Upper lobe of right lung (tissue), 1 donor: ENCODE measurements at regions not wholly inside any gene's neighbourhood (a gene's known extent, or its start where the extent isn't known, plus 50 kb on each side); places are given as distances from the start of the nearest gene placed in this dataset.

Experiments used
- ATAC-seq: fragments of 200-7000 bp; cut with Tn5 transposase; one replicate; pipeline ENCODE4 v1.9.1; 2020; ENCODE audit warnings: mild to moderate bottlenecking, moderate library complexity
- DNase-seq: peaks from one replicate; pipeline ENCODE4 v3.0.0-alpha.2; 2020
- H3K27ac ChIP-seq: fragments of 200-600 bp; one replicate; pipeline ENCODE4 v1.8.0; 2022
- H3K27me3 ChIP-seq: fragments of 200-600 bp; one replicate; pipeline ENCODE4 v1.8.0; 2022; ENCODE audit warnings: mild to moderate bottlenecking
- H3K36me3 ChIP-seq: fragments of 200-600 bp; one replicate; pipeline ENCODE4 v1.8.0; 2022
- H3K4me1 ChIP-seq: fragments of 200-600 bp; one replicate; pipeline ENCODE4 v1.8.0; 2022
- H3K4me3 ChIP-seq: fragments of 200-600 bp; one replicate; pipeline ENCODE4 v1.8.0; 2022; ENCODE audit warnings: mild to moderate bottlenecking
- H3K9me3 ChIP-seq: fragments of 200-600 bp; one replicate; pipeline ENCODE4 v1.8.0; 2022
- CTCF ChIP-seq: fragments of 200-600 bp; IDR thresholded peaks from one replicate; pipeline ENCODE4 v1.8.0; 2022; ENCODE audit warnings: antibody characterized with exemption
- intact Hi-C: fragments of 100-400 bp; cut with DNase I; formaldehyde crosslinking; loops from one replicate; pipeline ENCODE4 v1.11.0; 2022
- donor health status: DM: no; HTN: yes; CAD: no; lungs with severe emphysema.

DNA sequence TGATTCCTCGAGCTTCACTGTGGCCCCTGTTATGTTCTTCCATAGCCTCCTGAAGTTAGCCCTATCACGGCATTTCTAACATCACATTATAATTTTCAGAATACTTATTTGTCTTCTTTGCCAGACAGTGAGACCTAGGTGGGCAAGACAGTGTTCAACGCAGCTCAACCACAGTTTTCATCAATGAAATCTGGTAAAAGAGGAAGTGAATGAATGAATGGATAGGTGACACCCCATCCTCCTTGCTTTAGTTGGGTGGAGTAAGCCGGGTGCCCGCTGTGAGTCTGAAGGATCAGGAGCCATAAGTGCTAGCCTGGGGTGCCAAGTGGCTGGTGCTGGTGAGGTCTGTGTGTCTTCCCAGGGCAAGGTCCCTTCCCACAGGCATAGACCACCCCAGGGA is 60.2 kb upstream of the MTNR1B start:
- Histone ChIP-seq H3K4me3 (no peak overlapping the region), H3K4me1 (no peaks in the 10 kb centered on the region), H3K9me3 (no peaks in the 10 kb centered on the region), H3K27ac (no peak overlapping the region), H3K27me3 (no peaks in the 10 kb centered on the region), H3K36me3 (no peaks in the 10 kb centered on the region)
- no peak for TF ChIP-seq CTCF
- intact Hi-C loops: no loop called here
- no peak for ATAC-seq
- no peak for DNase-seq

GRCh38 chr11:92911478-92911877 is 58.0 kb upstream of the MTNR1B start:
- H3K4me1 ChIP-seq: no peaks in the 10 kb centered on the region
- no peak overlapping the region for H3K27ac ChIP-seq
- intact Hi-C loops: no loop called here
- no peaks in the 10 kb centered on the region for H3K27me3 ChIP-seq
- DNase-seq (no peak), ATAC-seq (no peak)
- no peaks in the 10 kb centered on the region for H3K36me3 ChIP-seq
- H3K4me3 ChIP-seq: no peak overlapping the region
- TF ChIP-seq CTCF: no peak
- no peaks in the 10 kb centered on the region for H3K9me3 ChIP-seq

DNA sequence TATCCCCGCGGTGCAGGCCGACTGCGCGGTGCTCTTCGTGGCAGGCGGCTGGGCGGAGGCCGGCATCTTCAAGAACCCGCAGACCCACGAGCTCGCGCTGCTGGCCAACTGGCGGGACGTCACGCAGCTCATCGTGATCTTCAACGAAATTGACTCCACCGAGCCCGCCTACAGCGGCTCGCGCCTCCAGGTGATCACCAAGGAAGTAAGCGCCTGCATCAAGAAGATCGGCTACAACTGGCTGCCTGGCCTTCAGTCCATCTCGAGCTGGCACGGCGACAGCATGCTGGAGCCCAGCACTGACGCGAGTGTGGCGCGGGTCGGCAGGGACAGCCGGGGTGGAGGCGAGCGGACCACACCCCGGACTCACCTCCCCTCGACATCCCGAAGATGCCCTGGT is 53.9 kb upstream of the MTNR1B start:
- no peak for TF ChIP-seq CTCF
- Histone ChIP-seq H3K27ac (no peak overlapping the region), H3K4me3 (no peak overlapping the region), H3K4me1 (no peaks in the 10 kb centered on the region), H3K36me3 (no peaks in the 10 kb centered on the region), H3K27me3 (no peaks in the 10 kb centered on the region), H3K9me3 (no peaks in the 10 kb centered on the region)
- DNase-seq (no peak), ATAC-seq (no peak)
- intact Hi-C loops: no loop called here

GRCh38 chr11:92916299-92916698 is 53.2 kb upstream of the MTNR1B start:
- no peak for TF ChIP-seq CTCF
- Histone ChIP-seq H3K9me3 (no peaks in the 10 kb centered on the region), H3K4me3 (no peak overlapping the region), H3K27ac (no peak overlapping the region), H3K27me3 (no peaks in the 10 kb centered on the region), H3K4me1 (no peaks in the 10 kb centered on the region), H3K36me3 (no peaks in the 10 kb centered on the region)
- DNase-seq (no peak), ATAC-seq (no peak)
- intact Hi-C loops: no loop called here

DNA sequence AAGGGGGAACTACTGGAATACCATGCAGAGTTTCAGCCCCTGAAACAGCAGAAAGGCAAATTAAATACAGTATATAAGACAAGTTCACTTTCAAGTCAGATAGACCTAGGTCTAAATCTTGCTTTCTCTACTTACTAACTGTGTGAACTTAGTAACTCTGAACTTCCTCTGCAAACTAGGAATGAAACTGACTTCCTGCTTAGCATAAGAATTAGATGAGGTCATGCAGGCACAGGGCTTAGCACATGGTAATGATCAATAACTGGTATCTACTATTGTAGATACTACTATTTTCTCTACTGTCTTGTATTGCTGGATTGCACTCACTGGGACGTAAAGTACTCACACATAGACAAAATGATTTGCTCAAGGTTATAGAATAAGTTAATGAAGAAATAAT is 51.5 kb upstream of the MTNR1B start:
- no peak overlapping the region for H3K27ac ChIP-seq
- H3K4me1 ChIP-seq: no peaks in the 10 kb centered on the region
- H3K4me3 ChIP-seq: no peak overlapping the region
- intact Hi-C loops: no loop called here
- DNase-seq (no peak), ATAC-seq (no peak)
- no peak for TF ChIP-seq CTCF
- H3K9me3 ChIP-seq: no peaks in the 10 kb centered on the region
- H3K36me3 ChIP-seq: no peaks in the 10 kb centered on the region
- no peaks in the 10 kb centered on the region for H3K27me3 ChIP-seq

DNA sequence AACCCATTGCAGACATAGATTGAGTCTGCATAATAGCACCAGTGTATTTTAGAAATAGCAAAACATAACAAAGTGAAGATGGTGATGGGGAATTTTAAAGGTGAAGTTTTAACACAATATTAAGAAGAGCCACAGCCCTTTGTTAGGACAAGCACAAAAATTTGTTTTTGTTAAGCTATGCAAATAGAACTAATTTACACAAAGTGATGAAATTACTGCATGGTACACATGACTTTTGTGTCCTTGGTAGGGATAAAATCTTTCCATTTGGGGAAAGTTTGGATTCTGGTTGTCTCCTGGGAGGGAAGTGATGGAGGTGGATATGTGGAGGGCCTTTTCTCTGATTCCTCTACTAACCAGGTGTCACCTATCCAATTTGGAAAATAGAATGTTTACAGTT is 50.4 kb upstream of the MTNR1B start:
- no peaks in the 10 kb centered on the region for H3K4me1 ChIP-seq
- intact Hi-C loops: no loop called here
- no peaks in the 10 kb centered on the region for H3K27me3 ChIP-seq
- H3K9me3 ChIP-seq: no peaks in the 10 kb centered on the region
- no peak for TF ChIP-seq CTCF
- H3K27ac ChIP-seq: no peak overlapping the region
- DNase-seq (no peak), ATAC-seq (no peak)
- H3K36me3 ChIP-seq: no peaks in the 10 kb centered on the region
- H3K4me3 ChIP-seq: no peak overlapping the region
